CD14-positive monocyte (primary cell): ENCODE measurements at regions not wholly inside any gene's neighbourhood (a gene's known extent, or its start where the extent isn't known, plus 50 kb on each side); places are given as distances from the start of the nearest gene placed in this dataset.

Experiments used
- DNase-seq, 3 donors: peaks; one replicate each; pipeline ENCODE4 v3.0.0-alpha.2; 2011 to 2022
- H2AFZ ChIP-seq: 2 replicates; pipeline ENCODE4 v1.6.0; 2012; ENCODE audit warnings: mild to moderate bottlenecking, low read depth, low read length, inconsistent platforms; ENCODE audit not compliant: insufficient read depth, poor library complexity, severe bottlenecking
- H3K27ac ChIP-seq, 2 donors: 1 replicate in 1 of 2; 2 replicates in 1 of 2; pipeline ENCODE4 v1.5.1; 2012 to 2013; ENCODE audit warnings: low read length in 2 of 2, control low read depth in 1 of 2, inconsistent platforms in 1 of 2, low read depth in 1 of 2, mild to moderate bottlenecking in 1 of 2
- H3K27me3 ChIP-seq, 2 donors: one replicate each; pipeline versions ENCODE4 v1.6.0 to v1.6.1; 2011 to 2013; ENCODE audit warnings: low read length in 2 of 2; ENCODE audit not compliant: control insufficient read depth in 2 of 2, insufficient read depth in 2 of 2
- H3K36me3 ChIP-seq, 2 donors: replicated peaks in 1 of 2; 1 replicate in 1 of 2; 2 replicates in 1 of 2; pipeline versions ENCODE4 v1.5.1 to v1.6.1; 2012 to 2013; ENCODE audit warnings: low read length in 2 of 2, control low read depth in 1 of 2, inconsistent platforms in 1 of 2, mild to moderate bottlenecking in 1 of 2; ENCODE audit not compliant: insufficient read depth in 2 of 2, control insufficient read depth in 1 of 2
- H3K4me1 ChIP-seq, 2 donors: 1 replicate in 1 of 2; 2 replicates in 1 of 2; pipeline versions ENCODE4 v1.5.1 to v1.6.1; 2012 to 2013; ENCODE audit warnings: low read length in 2 of 2, control low read depth in 1 of 2, inconsistent platforms in 1 of 2, mild to moderate bottlenecking in 1 of 2, moderate library complexity in 1 of 2; ENCODE audit not compliant: insufficient read depth in 2 of 2, control insufficient read depth in 1 of 2
- H3K4me2 ChIP-seq: replicated peaks from 2 replicates; pipeline ENCODE3; 2012; ENCODE audit warnings: low read length, moderate library complexity, mild to moderate bottlenecking; ENCODE audit not compliant: poor library complexity, severe bottlenecking; ENCODE audit errors: extremely low read depth
- H3K4me3 ChIP-seq, 3 experiments: fragments of 200-600 bp in 1 of 3; sonication (generic) in 1 of 3; replicated peaks in 1 of 3; 1 replicate in 2 of 3; 2 replicates in 1 of 3; pipeline ENCODE4 v1.5.1; 2011 to 2013; ENCODE audit warnings: low read length in 3 of 3, mild to moderate bottlenecking in 3 of 3, control low read depth in 2 of 3, low read depth in 2 of 3, inconsistent platforms in 1 of 3, moderate library complexity in 1 of 3
- H3K79me2 ChIP-seq: 2 replicates; pipeline ENCODE4 v1.6.0; 2012; ENCODE audit warnings: mild to moderate bottlenecking, control low read depth, inconsistent platforms, low read length, moderate library complexity; ENCODE audit not compliant: insufficient read depth
- H3K9ac ChIP-seq: 2 replicates; pipeline ENCODE4 v1.6.0; 2017; ENCODE audit warnings: low read length, mild to moderate bottlenecking; ENCODE audit not compliant: insufficient read depth, poor library complexity, severe bottlenecking
- H3K9me3 ChIP-seq, 2 donors: replicated peaks in 1 of 2; 1 replicate in 1 of 2; 2 replicates in 1 of 2; pipeline versions ENCODE4 v1.5.1 to v1.6.1; 2012 to 2013; ENCODE audit warnings: low read length in 2 of 2, control low read depth in 1 of 2; ENCODE audit not compliant: control insufficient read depth in 1 of 2, insufficient read depth in 1 of 2
- H4K20me1 ChIP-seq: 2 replicates; pipeline ENCODE4 v1.6.0; 2012; ENCODE audit warnings: mild to moderate bottlenecking, low read length, control low read depth, moderate library complexity; ENCODE audit not compliant: insufficient read depth
- H3K27ac Mint-ChIP-seq, 7 donors: one replicate each; pipeline ENCODE4 v1.8.0; 2020; ENCODE audit warnings: mild to moderate bottlenecking in 7 of 7, mixed read lengths in 7 of 7, moderate library complexity in 6 of 7, inconsistent platforms in 2 of 7
- H3K27me3 Mint-ChIP-seq, 3 donors: one replicate each; pipeline ENCODE4 v1.8.0; 2021 to 2022; ENCODE audit warnings: low read depth in 3 of 3, mild to moderate bottlenecking in 3 of 3, mixed read lengths in 3 of 3, moderate library complexity in 3 of 3, inconsistent platforms in 1 of 3
- H3K36me3 Mint-ChIP-seq, 2 donors: one replicate each; pipeline ENCODE4 v1.8.0; 2020; ENCODE audit warnings: mixed read lengths in 2 of 2, inconsistent platforms in 1 of 2, mild to moderate bottlenecking in 1 of 2
- H3K4me1 Mint-ChIP-seq: one replicate; pipeline ENCODE4 v1.8.0; 2020; ENCODE audit warnings: mild to moderate bottlenecking, mixed read lengths
- H3K4me3 Mint-ChIP-seq, 2 donors: one replicate each; pipeline ENCODE4 v1.8.0; 2020; ENCODE audit warnings: mild to moderate bottlenecking in 2 of 2, mixed read lengths in 2 of 2, moderate library complexity in 1 of 2
- H3K9me3 Mint-ChIP-seq, 7 donors: one replicate each; pipeline ENCODE4 v1.8.0; 2020 to 2022; ENCODE audit warnings: mixed read lengths in 7 of 7, mild to moderate bottlenecking in 6 of 7, moderate library complexity in 6 of 7, inconsistent platforms in 2 of 7
- CTCF ChIP-seq: fragments of 200-600 bp; IDR thresholded peaks from one replicate; pipeline ENCODE4 v1.8.0; 2022; ENCODE audit warnings: antibody characterized with exemption, mild to moderate bottlenecking
- WGBS: methylation state at CpG from one replicate; pipeline ENCODE4 v1.1.5; 2013; ENCODE audit warnings: missing lambda C conversion rate; ENCODE audit not compliant: insufficient coverage; 5-methylcytosine and 5-hydroxymethylcytosine counted together
- intact Hi-C, 2 donors: fragments of 100-400 bp; cut with micrococcal nuclease; formaldehyde crosslinking; loops; one replicate each; pipeline versions ENCODE4 v1.15.0 to v1.15.1; 2023

GRCh38 chr10:109475711-109476421 lies 447.4 kb downstream of the XPNPEP1 start:
- intact Hi-C loops, result no loop called here
- Histone ChIP-seq H3K27ac (no peak overlapping the region), H3K4me3 (no peak overlapping the region), H3K9me3 (no peaks in the 10 kb centered on the region), H3K4me1 (no peaks in the 10 kb centered on the region), H2AFZ (no peak overlapping the region), H3K27me3 (no peaks in the 10 kb centered on the region), H4K20me1 (no peaks in the 10 kb centered on the region), H3K79me2 (no peaks in the 10 kb centered on the region), H3K9ac (no peak overlapping the region), H3K36me3 (no peaks in the 10 kb centered on the region), H3K4me2 (no peak overlapping the region)
- no peaks in the 10 kb centered on the region for H3K36me3 Mint-ChIP-seq
- no peaks in the 10 kb centered on the region for H3K27me3 Mint-ChIP-seq
- 82% methylated on average over 4 of the region's 6 CpGs for WGBS
- no peak overlapping the region for H3K27ac Mint-ChIP-seq
- no peak for TF ChIP-seq CTCF
- H3K9me3 Mint-ChIP-seq, result peaks cover 0 to 2% (median 0%) of the 10 kb centered on the region in 7 donors
- no peaks in the 10 kb centered on the region for H3K4me1 Mint-ChIP-seq
- DNase-seq, result no peak
- no peak overlapping the region for H3K4me3 Mint-ChIP-seq

- H3K36me3 ChIP-seq, result no peaks in the 10 kb centered on the region
- H3K36me3 Mint-ChIP-seq, result no peaks in the 10 kb centered on the region
- H3K27ac ChIP-seq, result no peak overlapping the region
- no peak overlapping the region for H3K4me3 ChIP-seq
- no peaks in the 10 kb centered on the region for H3K9me3 ChIP-seq
- no peak for TF ChIP-seq CTCF
- H3K9ac ChIP-seq, result no peak overlapping the region
- H3K27ac Mint-ChIP-seq, result no peak overlapping the region
- no peaks in the 10 kb centered on the region for H3K9me3 Mint-ChIP-seq
- H3K4me1 ChIP-seq, result no peaks in the 10 kb centered on the region
- no peak for DNase-seq
- H3K27me3 ChIP-seq, result no peaks in the 10 kb centered on the region
- no peak overlapping the region for H3K4me3 Mint-ChIP-seq
- H2AFZ ChIP-seq, result no peak overlapping the region
- intact Hi-C loops, result no loop called here
- H3K4me2 ChIP-seq, result no peak overlapping the region
- no CpG with 5 or more reads among the region's 4 CpGs for WGBS
- H4K20me1 ChIP-seq, result no peaks in the 10 kb centered on the region
- H3K4me1 Mint-ChIP-seq, result no peaks in the 10 kb centered on the region
- H3K27me3 Mint-ChIP-seq, result no peaks in the 10 kb centered on the region
- no peaks in the 10 kb centered on the region for H3K79me2 ChIP-seq
These were observed 448.5 kb downstream of the XPNPEP1 start for GRCh38 chr10:109474812-109475211.
